IPS DF 4.7 (cell line): ENCODE measurements at regions not wholly inside any gene's neighbourhood (a gene's known extent, or its start where the extent isn't known, plus 50 kb on each side); places are given as distances from the start of the nearest gene placed in this dataset.
"Not testable (repeated sequence)": the region's sequence is repeated elsewhere in the genome, so short reads cannot be mapped to it uniquely, and the experiment has no call there.

Experiments used
- DNase-seq: peaks from one replicate; pipeline ENCODE4 v3.0.0-alpha.2; 2013; ENCODE audit warnings: low spot score; ENCODE audit errors: extremely low read depth

- no peak for DNase-seq
Measured at GRCh38 chr14:106280876-106281275, 754.5 kb downstream of the TMEM121 start.

DNA sequence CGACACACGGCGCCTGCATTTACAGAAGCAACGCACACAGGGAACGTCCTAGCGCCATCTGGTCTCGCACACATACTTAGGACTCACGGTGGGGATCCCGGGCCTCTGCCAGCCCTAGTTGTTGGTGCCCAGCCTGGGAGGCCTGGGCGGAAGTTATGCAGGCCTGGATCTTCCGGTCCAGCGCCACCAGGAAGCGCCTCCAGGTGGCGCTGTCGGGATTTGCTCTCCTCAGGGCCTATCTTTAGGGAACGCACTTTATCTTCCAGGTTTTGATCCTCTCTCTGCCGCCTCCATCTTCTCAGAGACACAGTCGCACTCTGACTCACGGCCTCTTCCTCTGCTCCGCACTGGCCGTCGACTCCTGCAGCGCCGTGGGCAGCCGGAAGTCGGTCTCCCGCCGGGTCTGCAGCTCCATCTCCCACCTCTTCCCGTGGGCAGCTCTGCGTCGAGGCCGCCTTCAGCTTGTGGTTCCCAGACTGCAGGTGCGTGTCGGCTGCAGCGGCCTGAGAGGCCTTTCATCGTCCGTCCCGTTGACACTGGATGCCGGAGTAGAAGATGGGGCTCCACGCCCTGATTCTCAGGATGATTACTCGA lies 760.4 kb downstream of the TMEM121 start:
- no peak for DNase-seq

DNA sequence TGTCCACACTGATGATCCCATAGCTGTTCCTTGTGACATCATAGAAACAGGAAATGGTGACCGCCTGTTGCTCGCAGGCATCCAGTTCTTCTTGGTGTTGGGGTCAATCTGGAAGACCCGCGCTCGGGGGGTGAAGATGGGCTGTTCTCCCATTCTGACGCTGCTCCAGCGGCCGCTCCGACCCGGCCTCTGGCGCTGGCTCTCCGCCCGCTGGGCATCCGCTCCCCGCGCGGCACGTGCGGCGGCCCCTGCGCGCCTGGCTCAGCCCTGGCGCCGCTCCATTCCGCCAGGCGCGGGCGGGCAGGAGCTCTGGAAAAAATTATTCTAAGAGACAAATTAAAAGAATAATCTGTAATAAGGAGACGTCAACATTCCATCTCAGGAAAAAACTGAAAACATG lies 761.1 kb downstream of the TMEM121 start:
- no peak for DNase-seq

GRCh38 chr14:106291626-106292025 lies 765.2 kb downstream of the TMEM121 start:
- DNase-seq = no peak

- DNase-seq = no peak
Measured at GRCh38 chr14:106294324-106294723, 767.9 kb downstream of the TMEM121 start.

DNA sequence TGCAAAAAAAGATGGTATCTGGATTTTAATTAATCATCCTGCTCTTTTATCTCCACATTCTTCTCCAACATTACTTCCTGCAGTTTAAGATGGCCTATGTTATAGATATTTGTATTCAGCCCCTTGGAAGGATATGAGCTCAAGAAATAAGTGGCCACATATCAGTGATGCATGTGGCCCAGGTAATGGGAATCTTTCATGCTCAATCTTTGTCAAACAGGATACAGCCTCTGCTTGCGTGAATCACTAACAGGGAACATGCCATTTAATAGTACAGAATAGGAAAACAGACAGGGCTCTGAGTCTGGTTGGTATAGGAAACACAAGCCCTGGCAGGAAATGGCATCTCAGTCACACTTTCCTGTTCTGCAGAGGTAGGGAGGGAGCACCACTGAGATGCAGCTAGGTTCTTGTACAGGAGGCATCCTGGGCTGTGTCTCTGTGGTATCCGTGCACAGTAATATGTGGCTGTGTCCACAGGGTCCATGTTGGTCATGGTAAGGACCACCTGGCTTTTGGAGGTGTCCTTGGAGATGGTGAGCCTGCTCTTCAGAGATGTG lies 774.6 kb downstream of the TMEM121 start:
- DNase-seq = not testable (repeated sequence)

GRCh38 chr14:106301609-106302008 lies 775.2 kb downstream of the TMEM121 start:
- not testable (repeated sequence) for DNase-seq

GRCh38 chr14:106302661-106303060 lies 776.3 kb downstream of the TMEM121 start:
- no peak for DNase-seq

GRCh38 chr14:106304271-106304670 lies 777.9 kb downstream of the TMEM121 start:
- no peak for DNase-seq

GRCh38 chr14:106308839-106309389 lies 782.5 kb downstream of the TMEM121 start:
- DNase-seq = no peak

- DNase-seq = no peak
Measured at GRCh38 chr14:106309423-106309822, 783.0 kb downstream of the TMEM121 start.

DNA sequence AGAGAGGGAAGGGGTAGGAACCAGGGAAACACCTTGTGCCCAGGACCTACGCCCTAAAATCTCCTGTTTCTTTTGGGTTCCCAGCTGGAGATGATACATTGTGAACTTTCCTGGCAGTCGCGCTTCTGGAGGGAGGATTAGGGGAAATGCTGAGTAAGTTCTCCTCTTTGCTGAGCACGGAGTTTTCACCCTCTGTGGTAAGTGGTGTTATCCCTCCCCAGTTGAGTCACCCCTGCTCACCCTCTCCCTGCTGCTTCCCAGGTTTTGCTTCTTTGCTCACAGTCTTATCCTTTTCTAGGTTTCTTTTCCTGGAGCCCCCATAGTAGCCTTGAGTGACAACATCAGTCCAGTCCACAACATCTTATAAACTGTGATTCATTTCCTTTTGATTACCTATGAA lies 789.1 kb downstream of the TMEM121 start:
- no peak for DNase-seq

GRCh38 chr14:106317593-106317992 lies 791.2 kb downstream of the TMEM121 start:
- no peak for DNase-seq

DNA sequence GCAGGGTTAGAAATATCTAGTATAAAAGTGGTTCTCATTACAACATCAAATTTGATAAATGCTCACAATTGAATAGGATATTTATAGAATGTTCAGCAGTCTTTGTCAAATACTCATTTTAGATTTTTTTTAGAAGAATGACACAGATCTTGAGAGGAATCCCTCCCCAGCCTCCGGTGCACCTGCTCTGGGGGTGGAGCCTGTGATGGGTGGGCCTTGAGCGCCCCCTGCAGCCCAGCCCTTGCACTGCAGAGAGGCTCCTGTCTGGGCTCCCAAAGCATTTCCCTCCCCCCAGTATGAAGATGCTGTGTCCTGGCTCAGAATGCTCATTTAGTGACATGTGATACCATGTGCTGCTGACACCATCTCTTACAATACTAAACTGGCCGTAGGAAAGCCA lies 792.3 kb downstream of the TMEM121 start:
- no peak for DNase-seq

- not testable (repeated sequence) for DNase-seq
Measured at GRCh38 chr14:106323970-106324369, 797.6 kb downstream of the TMEM121 start.

DNA sequence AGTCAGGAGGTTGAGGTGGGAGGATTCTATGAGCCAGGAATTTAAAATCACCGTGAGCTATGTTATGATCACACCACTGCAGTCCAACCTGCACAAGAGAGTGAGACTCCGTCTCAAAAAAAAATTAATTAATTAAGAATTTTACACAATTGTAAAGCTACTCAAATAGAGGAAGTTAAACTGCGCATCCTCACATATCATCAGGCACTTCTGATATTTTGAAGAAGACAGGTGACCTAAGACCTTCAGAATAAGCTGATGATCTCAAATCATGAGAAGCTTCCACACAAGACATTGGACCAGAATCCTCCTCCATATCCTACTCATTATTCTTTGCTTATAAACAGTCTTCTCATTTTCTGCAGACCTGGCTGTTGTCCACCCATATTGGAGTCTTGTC lies 800.9 kb downstream of the TMEM121 start:
- DNase-seq = no peak

DNA sequence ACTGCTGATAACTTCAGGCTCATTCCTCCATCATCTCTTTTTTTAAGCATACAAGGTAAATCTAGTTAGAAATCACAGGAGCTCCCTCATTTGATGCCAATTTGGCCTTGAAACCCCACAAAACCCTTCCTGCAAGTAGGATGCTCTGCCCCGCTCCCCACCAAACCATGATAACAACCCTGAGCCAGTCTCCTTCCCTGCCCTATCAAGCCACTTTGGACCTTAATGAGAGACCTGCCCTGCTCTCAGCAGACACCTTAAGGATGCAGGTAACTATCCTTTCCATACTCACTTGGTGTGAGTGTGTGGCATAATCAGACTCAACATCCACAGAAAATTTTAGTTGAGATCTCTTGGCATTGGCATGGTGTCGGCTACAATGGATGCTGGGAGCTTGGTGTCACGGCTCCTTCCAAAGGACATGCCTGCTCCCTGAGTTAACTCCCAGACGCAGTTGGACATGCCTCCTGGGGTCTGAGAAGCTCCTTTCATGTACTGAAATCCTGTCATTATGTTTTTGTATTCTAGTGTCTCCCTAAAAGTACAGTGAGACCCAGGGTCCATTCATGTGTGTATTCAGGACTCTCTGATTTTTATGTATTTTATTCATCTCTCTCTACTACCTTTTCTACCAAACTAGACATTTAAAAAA lies 801.4 kb downstream of the TMEM121 start:
- not testable (repeated sequence) for DNase-seq

DNA sequence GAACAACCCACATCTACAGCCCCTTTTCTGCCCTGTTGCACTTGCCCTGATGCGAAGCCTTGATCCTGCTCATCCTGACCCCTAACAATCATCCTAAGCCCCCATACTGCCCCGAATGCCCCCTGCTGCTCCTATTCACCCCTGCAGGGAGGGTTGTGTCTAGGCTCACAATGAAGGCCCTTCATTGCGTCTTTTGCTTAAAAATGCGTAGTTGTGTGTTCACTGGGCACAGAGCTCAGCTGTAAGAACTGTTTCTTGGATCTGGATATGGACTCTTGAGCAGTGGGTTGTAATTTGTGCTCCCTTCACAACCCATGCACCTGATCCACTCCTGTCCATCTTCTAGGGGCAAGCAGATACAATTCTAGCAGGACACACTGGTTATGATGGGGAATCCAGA lies 802.9 kb downstream of the TMEM121 start:
- not testable (repeated sequence) for DNase-seq

DNA sequence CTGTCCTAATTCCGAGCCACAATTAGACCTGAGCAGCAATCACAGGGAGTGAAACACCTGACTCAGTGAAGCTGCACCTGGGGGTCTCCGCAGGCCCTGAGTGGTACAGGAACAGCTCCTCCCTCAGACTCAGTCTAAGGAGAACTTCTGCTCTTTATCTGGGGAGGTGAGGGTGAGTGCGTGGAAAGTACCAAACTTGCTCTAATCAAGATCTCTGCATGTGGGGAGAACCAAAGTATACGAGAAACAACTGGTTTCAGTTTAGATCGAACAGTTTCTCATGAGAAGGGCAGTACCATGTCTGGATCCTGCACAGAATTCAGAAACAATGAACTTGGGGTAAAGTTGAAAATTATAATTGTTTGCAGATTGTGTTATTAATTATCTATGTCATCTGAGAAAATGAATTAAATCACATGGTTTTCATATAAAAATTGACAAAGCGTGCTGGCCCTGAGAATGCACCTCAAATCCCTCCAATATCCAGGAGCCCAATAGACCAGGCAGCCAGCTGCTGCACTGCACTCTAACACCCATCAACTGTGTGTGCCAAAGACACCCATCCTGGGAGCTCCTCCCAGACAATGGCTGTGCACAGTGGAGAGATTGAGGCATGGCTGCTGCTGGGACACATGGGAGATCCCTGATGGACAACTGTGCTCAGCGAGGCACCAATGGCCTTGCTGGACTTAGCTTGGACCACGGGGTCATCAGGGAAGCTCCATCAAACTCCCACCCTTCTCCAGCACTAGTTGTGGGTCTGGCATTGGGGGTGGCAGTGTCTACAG lies 803.8 kb downstream of the TMEM121 start:
- not testable (repeated sequence) for DNase-seq

DNA sequence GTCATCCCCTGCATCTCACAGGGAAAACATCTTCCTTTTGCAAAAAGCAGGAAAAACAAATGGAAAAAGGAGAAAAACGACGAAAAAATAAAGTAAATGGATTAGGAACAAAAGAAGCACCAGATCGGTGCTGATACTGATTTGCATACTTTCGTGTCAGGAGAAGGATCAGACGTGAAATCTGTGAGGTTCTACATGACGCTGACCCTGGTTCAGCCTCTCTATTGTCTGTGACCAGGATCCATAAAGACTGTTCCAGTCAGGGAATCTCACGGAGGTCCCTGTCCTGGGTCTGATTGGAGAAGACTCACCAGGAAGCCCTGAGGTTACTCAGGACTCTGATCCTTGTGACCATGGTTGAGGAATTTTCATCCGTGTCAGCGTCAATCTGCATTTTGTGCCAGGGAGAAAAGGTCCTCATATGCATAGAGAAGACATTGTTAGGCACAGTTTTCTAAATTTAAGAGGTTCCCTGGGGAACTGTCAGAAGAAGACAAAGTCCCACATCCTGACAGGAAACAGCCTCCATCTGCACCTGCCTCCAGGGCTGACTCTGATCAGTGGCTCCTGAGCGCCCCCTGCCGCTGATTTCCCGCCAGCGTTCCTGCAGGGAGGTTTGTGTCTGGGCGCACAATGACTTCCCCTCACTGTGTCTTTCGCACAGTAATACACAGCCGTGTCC lies 808.2 kb downstream of the TMEM121 start:
- not testable (repeated sequence) for DNase-seq

GRCh38 chr14:106335110-106335429 lies 808.7 kb downstream of the TMEM121 start:
- not testable (repeated sequence) for DNase-seq
